Lower leg skin (tissue), 4 donors: ENCODE measurements at regions not wholly inside any gene's neighbourhood (a gene's known extent, or its start where the extent isn't known, plus 50 kb on each side); places are given as distances from the start of the nearest gene placed in this dataset.

ENCODE experiments used
- DNase-seq, 2 donors: peaks; one replicate each; pipeline ENCODE4 v3.0.0-alpha.2; 2019; ENCODE audit warnings: low spot score in 2 of 2
- H3K4me3 ChIP-seq: fragments of 200-600 bp; sonication (generic); 2 replicates; pipeline ENCODE4 v1.5.1; 2017; ENCODE audit warnings: mild to moderate bottlenecking, low read depth; ENCODE audit not compliant: poor library complexity, severe bottlenecking
- CTCF ChIP-seq, 3 donors: fragments of 450-650 bp; IDR thresholded peaks; one replicate each; pipeline ENCODE4 v1.5.1; 2016; ENCODE audit warnings: antibody characterized with exemption in 3 of 3, mild to moderate bottlenecking in 3 of 3, moderate library complexity in 2 of 3
- POLR2A ChIP-seq, 2 donors: fragments of 450-650 bp; IDR thresholded peaks; one replicate each; pipeline ENCODE4 v1.6.1; 2016 to 2017; ENCODE audit warnings: antibody characterized with exemption in 2 of 2, mild to moderate bottlenecking in 1 of 2, moderate library complexity in 1 of 2
- WGBS, 2 donors: methylation state at CpG; one replicate each; pipeline ENCODE4 v1.1.5; 2018; 5-methylcytosine and 5-hydroxymethylcytosine counted together
- intact Hi-C: fragments of 100-400 bp; cut with DNase I; formaldehyde crosslinking; loops from one replicate; pipeline ENCODE4 v1.15.0; 2023; ENCODE audit warnings: low total_unique reads

DNA sequence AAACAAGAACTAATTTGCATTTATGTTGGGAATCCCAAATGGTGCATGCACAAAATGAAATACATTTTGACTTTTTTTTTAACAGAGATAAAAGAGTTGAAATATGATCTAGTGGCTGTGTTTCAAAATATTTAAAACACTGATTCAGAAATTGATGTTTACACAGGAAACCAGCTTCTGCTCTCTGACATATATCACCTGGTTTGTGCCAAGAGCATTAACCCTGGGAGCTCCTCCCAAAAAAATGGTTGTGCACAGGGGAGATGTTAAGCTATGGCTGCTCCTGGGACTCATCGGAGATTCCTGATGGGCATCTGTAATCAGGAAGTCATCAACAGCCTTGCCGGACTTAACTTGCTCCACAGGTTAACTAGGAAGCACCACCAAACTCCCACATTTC is 65.2 kb upstream of the MAL start:
- intact Hi-C loops, result no loop called here
- 54 to 62% methylated on average over 2 of the region's 2 CpGs for WGBS, 2 donors
- DNase-seq, result no peak
- no peak overlapping the region for H3K4me3 ChIP-seq
- TF ChIP-seq CTCF (IDR thresholded peaks at IDR 0.05) (no peak), POLR2A (IDR thresholded peaks at IDR 0.05) (no peak)

DNA sequence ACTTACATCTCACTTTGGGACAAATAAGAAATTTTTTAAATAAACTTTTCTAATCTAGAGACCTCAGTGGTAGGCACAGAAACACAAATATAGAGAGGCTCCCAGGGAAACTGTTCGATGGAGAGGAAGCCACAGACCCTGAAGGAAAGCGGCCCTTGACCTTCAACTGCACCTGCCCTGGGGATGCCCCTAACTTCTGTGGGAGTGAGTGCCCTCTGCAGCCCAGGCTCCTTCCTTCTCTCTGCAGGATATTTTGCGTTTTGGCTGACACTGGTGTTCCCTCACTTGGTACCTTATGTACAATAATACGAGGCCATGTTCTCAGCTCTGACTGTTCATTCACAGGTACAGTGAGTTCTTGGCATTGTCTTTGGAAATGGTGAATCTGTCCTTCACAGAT is 64.8 kb upstream of the MAL start:
- H3K4me3 ChIP-seq, result no peak overlapping the region
- DNase-seq, result no peak
- intact Hi-C loops, result no loop called here
- 62 to 70% methylated on average over 4 of the region's 4 CpGs for WGBS, 2 donors
- TF ChIP-seq CTCF (IDR thresholded peaks at IDR 0.05), result no peak

- WGBS, 2 donors, result 63 to 79% methylated on average over 5 of the region's 5 CpGs
- TF ChIP-seq CTCF (IDR thresholded peaks at IDR 0.05) (no peak), POLR2A (IDR thresholded peaks at IDR 0.05) (no peak)
- no peak overlapping the region for H3K4me3 ChIP-seq
- intact Hi-C loops, result no loop called here
- DNase-seq, result no peak
These were observed 61.3 kb upstream of the MAL start for GRCh38 chr2:94964193-94964592.

DNA sequence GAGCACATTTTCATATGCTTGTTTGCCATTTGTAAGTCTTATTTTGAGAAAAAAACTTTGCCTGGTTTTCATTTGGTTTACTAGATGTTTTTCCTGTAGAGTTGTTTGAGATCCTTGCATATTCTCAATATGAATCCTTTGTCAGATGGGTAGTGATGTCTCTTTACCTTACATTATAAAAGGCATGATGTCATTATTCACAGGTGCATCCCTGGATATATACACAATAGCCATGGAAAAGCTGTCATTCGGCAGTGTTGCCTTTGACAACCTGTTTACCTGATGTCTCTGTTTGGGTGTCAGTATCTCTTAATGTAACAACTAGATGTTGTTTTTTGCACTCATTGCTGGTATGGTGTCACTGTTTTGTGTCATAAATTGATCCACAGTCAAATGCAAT is 58.8 kb upstream of the MAL start:
- DNase-seq, result no peak
- 84 to 89% methylated on average over 1 of the region's 1 CpG for WGBS, 2 donors
- no peak overlapping the region for H3K4me3 ChIP-seq
- TF ChIP-seq POLR2A (IDR thresholded peaks at IDR 0.05), result no peak
- no peak for TF ChIP-seq CTCF (IDR thresholded peaks at IDR 0.05)
- intact Hi-C loops, result no loop called here

- H3K4me3 ChIP-seq, result no peak overlapping the region
These were observed 55.2 kb upstream of the MAL start for GRCh38 chr2:94970353-94970752.

More at GRCh38 chr2:94970353-94970752, 55.2 kb upstream of the MAL start:
- no peak for DNase-seq
- 73 to 74% methylated on average over 4 of the region's 4 CpGs for WGBS, 2 donors
- no peak for TF ChIP-seq POLR2A (IDR thresholded peaks at IDR 0.05)
- intact Hi-C loops, result no loop called here
